PC-3 (cell line): ENCODE measurements at regions not wholly inside any gene's neighbourhood (a gene's known extent, or its start where the extent isn't known, plus 50 kb on each side); places are given as distances from the start of the nearest gene placed in this dataset.

Experiments used
- ATAC-seq: fragments of 200-7000 bp; cut with Tn5 transposase; 2 replicates; pipeline ENCODE4 v1.9.1; 2020; ENCODE audit warnings: mild to moderate bottlenecking, moderate library complexity
- BruUV-seq: library from RNA; stranded (reverse); fragments of 400-500 nt; replicated peaks from 2 replicates; lab custom pipeline; 2021; lab: Mats Ljungman, UMichigan
- CTCF ChIA-PET: fragments of 300-600 bp; sonication (Branson Sonifier 250); formaldehyde crosslinking; loops from one replicate; lab custom pipeline; 2022; ENCODE audit warnings: antibody characterized with exemption; lab: Charles Lee
- POLR2A ChIA-PET: fragments of 300-600 bp; sonication (Branson Sonifier 250); formaldehyde crosslinking; loops from one replicate; lab custom pipeline; 2022; ENCODE audit warnings: antibody characterized with exemption; ENCODE audit not compliant: unreplicated experiment; lab: Charles Lee
- DNase-seq: peaks from one replicate; pipeline ENCODE4 v3.0.0-alpha.2; 2015
- H2AFZ ChIP-seq: fragments of 300-600 bp; sonication (generic); 2 replicates; pipeline ENCODE4 v1.6.0; 2016; ENCODE audit warnings: antibody characterized with exemption, low read length
- H3F3A ChIP-seq: fragments of 300-600 bp; sonication (generic); one replicate; pipeline ENCODE4 v1.6.0; 2017; ENCODE audit warnings: antibody characterized with exemption, low read length, control low read depth, mild to moderate bottlenecking; ENCODE audit not compliant: unreplicated experiment
- H3K27ac ChIP-seq: fragments of 300-600 bp; sonication (generic); 2 replicates; pipeline ENCODE4 v1.5.1; 2016; ENCODE audit warnings: mild to moderate bottlenecking, low read length
- H3K27me3 ChIP-seq: fragments of 300-600 bp; sonication (generic); 2 replicates; pipeline ENCODE4 v1.6.1; 2016; ENCODE audit warnings: low read length, mixed read lengths
- H3K36me3 ChIP-seq: fragments of 300-600 bp; sonication (generic); 2 replicates; pipeline ENCODE4 v1.6.1; 2016; ENCODE audit warnings: low read depth, mixed run types, low read length, mixed read lengths
- H3K4me1 ChIP-seq: fragments of 300-600 bp; sonication (generic); 2 replicates; pipeline ENCODE4 v1.5.1; 2016; ENCODE audit warnings: low read length; ENCODE audit not compliant: insufficient read depth
- H3K4me2 ChIP-seq: fragments of 300-600 bp; sonication (generic); 2 replicates; pipeline ENCODE4 v1.6.0; 2016; ENCODE audit warnings: low read length
- H3K4me3 ChIP-seq: fragments of 300-600 bp; sonication (generic); 2 replicates; pipeline ENCODE4 v1.5.1; 2016; ENCODE audit warnings: mild to moderate bottlenecking, low read length, mixed read lengths
- H3K79me2 ChIP-seq: fragments of 300-600 bp; sonication (generic); 2 replicates; pipeline ENCODE4 v1.6.1; 2017; ENCODE audit warnings: low read length, mixed read lengths
- H3K9ac ChIP-seq: fragments of 300-600 bp; sonication (generic); 2 replicates; pipeline ENCODE4 v1.6.0; 2016; ENCODE audit warnings: mild to moderate bottlenecking, low read length
- H3K9me2 ChIP-seq: fragments of 300-600 bp; sonication (generic); replicated peaks from 2 replicates; pipeline ENCODE4 v1.6.1; 2016; ENCODE audit warnings: mixed run types, low read length, mixed read lengths
- H3K9me3 ChIP-seq: fragments of 300-600 bp; sonication (generic); 2 replicates; pipeline ENCODE4 v1.6.1; 2016; ENCODE audit warnings: low read length, mixed read lengths
- H4K20me1 ChIP-seq: fragments of 300-600 bp; sonication (generic); 2 replicates; pipeline ENCODE4 v1.6.1; 2016; ENCODE audit warnings: low read length, mixed read lengths
- CTCF ChIP-seq: fragments of 300-600 bp; sonication (generic); conservative IDR thresholded peaks from 2 replicates; pipeline ENCODE4 v1.5.1; 2017; ENCODE audit warnings: antibody characterized with exemption, low read depth, mild to moderate bottlenecking, low read length
- EZH2 ChIP-seq: fragments of 300-600 bp; sonication (generic); IDR thresholded peaks from one replicate; pipeline ENCODE4 v1.6.1; 2017; ENCODE audit warnings: antibody characterized with exemption, mild to moderate bottlenecking, low read length; ENCODE audit not compliant: unreplicated experiment
- EZH2phosphoT487 ChIP-seq: fragments of 300-600 bp; sonication (generic); IDR thresholded peaks from 2 replicates; pipeline ENCODE4 v1.6.1; 2018; ENCODE audit warnings: mild to moderate bottlenecking, antibody characterized with exemption, low read length, borderline replicate concordance
- intact Hi-C: fragments of 100-400 bp; cut with micrococcal nuclease; formaldehyde crosslinking; loops from 2 replicates; pipeline ENCODE4 v1.9.0; 2023

GRCh38 chr1:200233393-200233792 lies 176.4 kb downstream of the ZNF281 start:
- no peaks in the 10 kb centered on the region for H3K27me3 ChIP-seq
- H3K27ac ChIP-seq, result no peak overlapping the region
- intact Hi-C loops, result no loop called here
- BruUV-seq, result no TSS peak
- no peaks in the 10 kb centered on the region for H3F3A ChIP-seq
- H2AFZ ChIP-seq, result 0 out of 2 replicates have a peak overlapping the region, but pooled peaks have one; percentile 4
- DNase-seq (peak; percentile 46), ATAC-seq (no peak; the same call in 1 of the 2 replicates)
- ChIA-PET POLR2A (no interaction called here), CTCF (no interaction called here)
- no peak overlapping the region for H3K4me3 ChIP-seq
- TF ChIP-seq EZH2, result no peak
- TF ChIP-seq EZH2phosphoT487, result no peak
- TF ChIP-seq CTCF, result no peak
- no peak overlapping the region for H3K9ac ChIP-seq
- no peaks in the 10 kb centered on the region; the same call in 1 of the 2 replicates for H3K9me2 ChIP-seq
- H3K9me3 ChIP-seq, result no peaks in the 10 kb centered on the region
- H4K20me1 ChIP-seq, result no peaks in the 10 kb centered on the region
- no peaks in the 10 kb centered on the region for H3K36me3 ChIP-seq
- peaks cover 21% of the 10 kb centered on the region for H3K4me1 ChIP-seq
- no peak overlapping the region for H3K4me2 ChIP-seq
- no peaks in the 10 kb centered on the region for H3K79me2 ChIP-seq

GRCh38 chr1:200231787-200232231 lies 178.0 kb downstream of the ZNF281 start:
- Histone ChIP-seq H3K4me3 (no peak overlapping the region), H3K79me2 (no peaks in the 10 kb centered on the region), H3K36me3 (no peaks in the 10 kb centered on the region), H3K4me1 (peaks cover 13% of the 10 kb centered on the region), H2AFZ (no peak overlapping the region), H3K9ac (no peak overlapping the region), H3K9me3 (no peaks in the 10 kb centered on the region), H3K27ac (no peak overlapping the region), H3K4me2 (no peak overlapping the region), H3K9me2 (no peaks in the 10 kb centered on the region; the same call in 1 of the 2 replicates), H4K20me1 (no peaks in the 10 kb centered on the region), H3F3A (no peaks in the 10 kb centered on the region), H3K27me3 (no peaks in the 10 kb centered on the region)
- ATAC-seq (no peak), DNase-seq (no peak)
- no peak for TF ChIP-seq EZH2
- no peak for TF ChIP-seq CTCF
- no peak for TF ChIP-seq EZH2phosphoT487
- CTCF ChIA-PET, result no interaction called here
- BruUV-seq, result no TSS peak
- intact Hi-C loops, result no loop called here
- POLR2A ChIA-PET, result no interaction called here

- POLR2A ChIA-PET, result no interaction called here
- intact Hi-C loops, result no loop called here
- TF ChIP-seq CTCF, result no peak
- no peak for TF ChIP-seq EZH2
- TF ChIP-seq EZH2phosphoT487, result no peak
Observed at GRCh38 chr1:200230671-200231070, 179.2 kb downstream of the ZNF281 start.

More at GRCh38 chr1:200230671-200231070, 179.2 kb downstream of the ZNF281 start:
- no peak overlapping the region for H3K4me2 ChIP-seq
- no peaks in the 10 kb centered on the region for H3K79me2 ChIP-seq
- DNase-seq, result no peak
- no peak overlapping the region for H3K27ac ChIP-seq
- H3F3A ChIP-seq, result no peaks in the 10 kb centered on the region
- H3K9me2 ChIP-seq, result no peaks in the 10 kb centered on the region; the same call in 1 of the 2 replicates
- H3K4me3 ChIP-seq, result no peak overlapping the region
- no peaks in the 10 kb centered on the region for H3K36me3 ChIP-seq
- no peak overlapping the region for H3K9ac ChIP-seq
- no peaks in the 10 kb centered on the region for H3K27me3 ChIP-seq
- no peaks in the 10 kb centered on the region for H3K9me3 ChIP-seq
- CTCF ChIA-PET, result no interaction called here
- ATAC-seq, result no peak
- H4K20me1 ChIP-seq, result no peaks in the 10 kb centered on the region
- H3K4me1 ChIP-seq, result peaks cover 11% of the 10 kb centered on the region
- BruUV-seq, result no TSS peak
- no peak overlapping the region for H2AFZ ChIP-seq
